Thyroid gland (tissue), 4 donors: ENCODE measurements at regions not wholly inside any gene's neighbourhood (a gene's known extent, or its start where the extent isn't known, plus 50 kb on each side); places are given as distances from the start of the nearest gene placed in this dataset.

Source experiments
- POLR2A ChIP-seq, 2 donors: fragments of 450-650 bp; IDR thresholded peaks; one replicate each; pipeline ENCODE4 v1.6.1; 2017; ENCODE audit warnings: antibody characterized with exemption in 2 of 2, mild to moderate bottlenecking in 2 of 2, moderate library complexity in 1 of 2
- TF ChIP-seq, protein P1 (sequence below), 6 experiments: fragments of 200-600 bp in 3 of 6; fragments of 450-650 bp in 3 of 6; sonication (generic) in 3 of 6; IDR thresholded peaks; one replicate each; pipeline ENCODE4 v1.5.1; 2016 to 2019; ENCODE audit warnings: antibody characterized with exemption in 6 of 6, mild to moderate bottlenecking in 2 of 6, inconsistent platforms in 1 of 6, moderate library complexity in 1 of 6

DNA sequence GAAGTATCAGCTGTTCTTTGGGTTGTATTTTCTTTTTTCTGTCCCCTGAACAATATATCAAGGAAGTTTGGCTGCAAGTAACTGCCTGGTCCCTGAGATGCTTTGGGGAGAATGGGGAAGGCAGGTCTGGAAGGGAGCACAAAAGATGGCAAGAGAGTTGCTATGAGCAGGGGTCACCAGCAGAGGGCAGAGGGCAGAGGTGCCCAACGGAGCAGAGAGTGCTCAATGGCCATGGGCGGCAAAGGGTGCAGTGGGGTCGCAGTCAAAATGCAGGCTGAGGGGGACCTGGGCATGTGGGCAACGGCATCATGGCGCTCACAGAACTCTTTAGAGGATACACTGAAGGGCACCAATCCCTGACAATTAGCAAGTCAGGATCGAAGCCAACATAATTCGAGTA lies 107.7 kb upstream of the ATP8B1 start:
- TF ChIP-seq, protein P1, sequence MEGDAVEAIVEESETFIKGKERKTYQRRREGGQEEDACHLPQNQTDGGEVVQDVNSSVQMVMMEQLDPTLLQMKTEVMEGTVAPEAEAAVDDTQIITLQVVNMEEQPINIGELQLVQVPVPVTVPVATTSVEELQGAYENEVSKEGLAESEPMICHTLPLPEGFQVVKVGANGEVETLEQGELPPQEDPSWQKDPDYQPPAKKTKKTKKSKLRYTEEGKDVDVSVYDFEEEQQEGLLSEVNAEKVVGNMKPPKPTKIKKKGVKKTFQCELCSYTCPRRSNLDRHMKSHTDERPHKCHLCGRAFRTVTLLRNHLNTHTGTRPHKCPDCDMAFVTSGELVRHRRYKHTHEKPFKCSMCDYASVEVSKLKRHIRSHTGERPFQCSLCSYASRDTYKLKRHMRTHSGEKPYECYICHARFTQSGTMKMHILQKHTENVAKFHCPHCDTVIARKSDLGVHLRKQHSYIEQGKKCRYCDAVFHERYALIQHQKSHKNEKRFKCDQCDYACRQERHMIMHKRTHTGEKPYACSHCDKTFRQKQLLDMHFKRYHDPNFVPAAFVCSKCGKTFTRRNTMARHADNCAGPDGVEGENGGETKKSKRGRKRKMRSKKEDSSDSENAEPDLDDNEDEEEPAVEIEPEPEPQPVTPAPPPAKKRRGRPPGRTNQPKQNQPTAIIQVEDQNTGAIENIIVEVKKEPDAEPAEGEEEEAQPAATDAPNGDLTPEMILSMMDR (IDR thresholded peaks at IDR 0.05): no peak
- no peak for TF ChIP-seq POLR2A (IDR thresholded peaks at IDR 0.05)
